Pancreas (tissue), 10 donors: ENCODE measurements at regions not wholly inside any gene's neighbourhood (a gene's known extent, or its start where the extent isn't known, plus 50 kb on each side); places are given as distances from the start of the nearest gene placed in this dataset.
A peak's percentile ranks its signal among the peaks of the same experiment; 100 is the strongest.
"Not testable (repeated sequence)": the region's sequence is repeated elsewhere in the genome, so short reads cannot be mapped to it uniquely, and the experiment has no call there.

Experiments
- ATAC-seq, 4 donors: fragments of 200-7000 bp; cut with Tn5 transposase; one replicate each; pipeline versions ENCODE4 v1.8.0 to v1.9.1; 2020; ENCODE audit warnings: mild to moderate bottlenecking in 4 of 4, moderate library complexity in 4 of 4
- DNase-seq, 6 donors: peaks; one replicate each; pipeline ENCODE4 v3.0.0-alpha.2; 2020
- FAIRE-seq: peaks from 2 replicates; lab custom pipeline; 2012; peaks lifted over from hg19 to GRCh38; lab: Jason Lieb, UNC
- H3K27ac ChIP-seq, 4 donors: fragments of 200-600 bp; sonication (generic); 1 replicate in 3 of 4; 2 replicates in 1 of 4; pipeline versions ENCODE4 v1.5.0 to v1.8.0; 2020
- H3K27me3 ChIP-seq, 4 donors: fragments of 200-600 bp; one replicate each; pipeline ENCODE4 v1.8.0; 2021
- H3K36me3 ChIP-seq, 3 donors: fragments of 200-600 bp; sonication (generic) in 1 of 3; one replicate each; pipeline versions ENCODE4 v1.5.0 to v1.8.0; 2020 to 2021
- H3K4me1 ChIP-seq, 3 donors: fragments of 200-600 bp; one replicate each; pipeline ENCODE4 v1.8.0; 2021
- H3K4me3 ChIP-seq, 4 donors: fragments of 200-600 bp; sonication (generic) in 2 of 4; one replicate each; pipeline versions ENCODE4 v1.5.0 to v1.8.0; 2020 to 2021
- H3K9me3 ChIP-seq, 4 donors: fragments of 200-600 bp; one replicate each; pipeline ENCODE4 v1.8.0; 2021
- WGBS, 2 donors: extraction: QIAGEN DNeasy Blood & Tissue Kit; methylation state at CpG; one replicate each; pipeline ENCODE4 v1.1.7; 2013; 5-methylcytosine and 5-hydroxymethylcytosine counted together
- intact Hi-C, 3 donors: fragments of 100-400 bp; cut with DNase I; formaldehyde crosslinking; loops; one replicate each; pipeline versions ENCODE4 v1.11.1 to v1.14.2; 2022
- TF ChIP-seq, protein P1 (sequence below), 4 donors: fragments of 200-600 bp; sonication (generic) in 3 of 4; IDR thresholded peaks; one replicate each; pipeline versions ENCODE4 v1.5.0 to v1.8.0; 2021; ENCODE audit warnings: antibody characterized with exemption in 4 of 4
- donor health status: healthy with polysubstance abuse.
- donor health status: DM: no; HTN: no; CAD: no; lungs with moderate emphysema.
- donor health status: DM: no; HTN: no; CAD: no.
- donor health status: control.
- donor health status: control.
- donor health status: Bipolar disorder and iron deficiency.
- donor health status: DM: yes; HTN: yes; CAD: no.
- donor health status: DM: no; HTN: no; CAD: no.
- donor health status: DM: no; HTN: no; CAD: no.
- donor health status: DM: yes; HTN: yes; CAD: no.

- H3K4me1 ChIP-seq, DNase-seq, FAIRE-seq, ATAC-seq, H3K9me3 ChIP-seq, H3K27ac ChIP-seq, H3K27me3 ChIP-seq, H3K4me3 ChIP-seq, H3K36me3 ChIP-seq, intact Hi-C loops: not testable (repeated sequence)
- WGBS, 2 donors = 77 to 86% methylated on average over 8 of the region's 8 CpGs
Measured at GRCh38 chrX:124181515-124181914, 150.9 kb upstream of the TEX13D start.

- WGBS, 2 donors = 22 to 26% methylated on average over 2 of the region's 2 CpGs
- peak; percentile 28 to 82 (median 53) for ATAC-seq
- Histone ChIP-seq H3K9me3 (no peaks in the 10 kb centered on the region), H3K4me3 (no peak overlapping the region), H3K36me3 (no peaks in the 10 kb centered on the region), H3K27me3 (no peaks in the 10 kb centered on the region), H3K27ac (peak overlapping the region in 1 of 4 donors; percentile 33), H3K4me1 (peaks cover 0 to 4% (median 0%) of the 10 kb centered on the region in 3 donors)
- DNase-seq = no peak
- no peak for FAIRE-seq
- TF ChIP-seq, protein P1, sequence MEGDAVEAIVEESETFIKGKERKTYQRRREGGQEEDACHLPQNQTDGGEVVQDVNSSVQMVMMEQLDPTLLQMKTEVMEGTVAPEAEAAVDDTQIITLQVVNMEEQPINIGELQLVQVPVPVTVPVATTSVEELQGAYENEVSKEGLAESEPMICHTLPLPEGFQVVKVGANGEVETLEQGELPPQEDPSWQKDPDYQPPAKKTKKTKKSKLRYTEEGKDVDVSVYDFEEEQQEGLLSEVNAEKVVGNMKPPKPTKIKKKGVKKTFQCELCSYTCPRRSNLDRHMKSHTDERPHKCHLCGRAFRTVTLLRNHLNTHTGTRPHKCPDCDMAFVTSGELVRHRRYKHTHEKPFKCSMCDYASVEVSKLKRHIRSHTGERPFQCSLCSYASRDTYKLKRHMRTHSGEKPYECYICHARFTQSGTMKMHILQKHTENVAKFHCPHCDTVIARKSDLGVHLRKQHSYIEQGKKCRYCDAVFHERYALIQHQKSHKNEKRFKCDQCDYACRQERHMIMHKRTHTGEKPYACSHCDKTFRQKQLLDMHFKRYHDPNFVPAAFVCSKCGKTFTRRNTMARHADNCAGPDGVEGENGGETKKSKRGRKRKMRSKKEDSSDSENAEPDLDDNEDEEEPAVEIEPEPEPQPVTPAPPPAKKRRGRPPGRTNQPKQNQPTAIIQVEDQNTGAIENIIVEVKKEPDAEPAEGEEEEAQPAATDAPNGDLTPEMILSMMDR (IDR thresholded peaks at IDR 0.05) = no peak
- intact Hi-C loops = no loop called here
Measured at GRCh38 chrX:124190440-124190839, 142.0 kb upstream of the TEX13D start.

- intact Hi-C loops = no loop called here
- peaks cover 0 to 4% (median 0%) of the 10 kb centered on the region in 3 donors for H3K4me1 ChIP-seq
- no peak overlapping the region for H3K27ac ChIP-seq
- H3K36me3 ChIP-seq = no peaks in the 10 kb centered on the region
- FAIRE-seq (no peak), DNase-seq (peak in 2 of 6 donors; percentile 11 to 19), ATAC-seq (peak; percentile 59 to 83 (median 75))
- no peaks in the 10 kb centered on the region for H3K9me3 ChIP-seq
- TF ChIP-seq, protein P1 (IDR thresholded peaks at IDR 0.05) = no peak
- 61 to 77% methylated on average over 5 of the region's 5 CpGs for WGBS, 2 donors
- no peak overlapping the region for H3K4me3 ChIP-seq
- H3K27me3 ChIP-seq = no peaks in the 10 kb centered on the region
Measured at GRCh38 chrX:124194199-124194598, 138.3 kb upstream of the TEX13D start.

- Histone ChIP-seq H3K9me3 (no peaks in the 10 kb centered on the region), H3K27ac (no peak overlapping the region), H3K4me1 (peaks cover 0 to 4% (median 0%) of the 10 kb centered on the region in 3 donors), H3K36me3 (no peaks in the 10 kb centered on the region), H3K4me3 (no peak overlapping the region), H3K27me3 (peaks cover 0 to 2% (median 0%) of the 10 kb centered on the region in 4 donors)
- no peak for FAIRE-seq
- no peak for DNase-seq
- TF ChIP-seq, protein P1 (IDR thresholded peaks at IDR 0.05) = no peak
- intact Hi-C loops = no loop called here
- 26 to 40% methylated on average over 8 of the region's 8 CpGs for WGBS, 2 donors
- peak in 2 of 4 donors; percentile 43 to 53 for ATAC-seq
Measured at GRCh38 chrX:124194901-124195300, 137.6 kb upstream of the TEX13D start.

DNA sequence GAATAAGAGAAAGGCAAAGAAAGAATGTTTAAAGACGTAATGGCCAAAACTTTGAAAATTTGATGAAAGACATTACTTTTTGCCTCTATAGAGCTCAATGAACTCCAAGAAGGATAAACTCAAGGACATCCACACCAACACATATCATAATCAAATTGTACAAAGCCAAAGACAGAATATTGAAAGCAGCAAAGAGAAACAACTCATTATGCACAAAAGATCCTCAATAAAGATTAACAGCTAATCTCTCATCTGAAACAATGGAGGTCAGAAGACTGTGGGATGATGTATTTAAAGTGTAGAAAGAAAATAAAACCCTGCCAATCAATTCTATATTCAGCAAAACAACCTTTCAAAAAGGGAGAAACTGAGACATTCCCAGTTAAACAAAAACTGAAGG lies 129.1 kb upstream of the TEX13D start:
- Histone ChIP-seq H3K27ac (no peak overlapping the region), H3K36me3 (no peaks in the 10 kb centered on the region), H3K4me1 (no peaks in the 10 kb centered on the region), H3K27me3 (peaks cover 0 to 10% (median 0%) of the 10 kb centered on the region in 4 donors), H3K4me3 (no peak overlapping the region), H3K9me3 (no peaks in the 10 kb centered on the region)
- intact Hi-C loops = no loop called here
- no peak for ATAC-seq
- WGBS, 2 donors = 78 to 87% methylated on average over 1 of the region's 1 CpG
- DNase-seq = no peak
- no peak for FAIRE-seq
- TF ChIP-seq, protein P1 (IDR thresholded peaks at IDR 0.05) = no peak
